NCI-H748 (cell line): ENCODE measurements at regions not wholly inside any gene's neighbourhood (a gene's known extent, or its start where the extent isn't known, plus 50 kb on each side); places are given as distances from the start of the nearest gene placed in this dataset.
"Not testable (repeated sequence)": the region's sequence is repeated elsewhere in the genome, so short reads cannot be mapped to it uniquely, and the experiment has no call there.

Source experiments
- DNase-seq: peaks from one replicate; lab custom pipeline; 2025; ENCODE audit not compliant: unreplicated experiment; lab: John Stamatoyannopoulos, UW

DNA sequence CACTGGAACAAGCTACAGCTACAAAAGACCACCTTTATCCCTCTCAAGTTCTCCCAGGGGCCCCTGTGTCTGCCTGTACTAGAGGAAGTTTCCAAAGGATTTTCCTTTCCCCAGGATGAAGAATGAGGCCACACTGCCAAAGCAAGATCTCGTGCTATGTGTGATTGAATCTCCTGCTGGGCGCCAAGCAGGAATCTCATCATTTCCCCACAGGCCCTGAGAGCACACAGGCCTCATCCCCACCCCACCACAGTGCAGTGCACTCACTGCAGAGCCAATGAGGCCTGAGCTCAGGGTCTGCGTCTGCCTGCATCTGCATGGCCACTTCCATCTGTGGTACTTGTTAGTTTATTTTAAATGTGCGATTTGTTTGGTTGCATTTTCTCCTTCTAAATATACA lies 387.4 kb upstream of the ASIC2 start:
- no peak for DNase-seq

GRCh38 chr17:33682599-33682998 lies 389.5 kb upstream of the ASIC2 start:
- no peak for DNase-seq

DNA sequence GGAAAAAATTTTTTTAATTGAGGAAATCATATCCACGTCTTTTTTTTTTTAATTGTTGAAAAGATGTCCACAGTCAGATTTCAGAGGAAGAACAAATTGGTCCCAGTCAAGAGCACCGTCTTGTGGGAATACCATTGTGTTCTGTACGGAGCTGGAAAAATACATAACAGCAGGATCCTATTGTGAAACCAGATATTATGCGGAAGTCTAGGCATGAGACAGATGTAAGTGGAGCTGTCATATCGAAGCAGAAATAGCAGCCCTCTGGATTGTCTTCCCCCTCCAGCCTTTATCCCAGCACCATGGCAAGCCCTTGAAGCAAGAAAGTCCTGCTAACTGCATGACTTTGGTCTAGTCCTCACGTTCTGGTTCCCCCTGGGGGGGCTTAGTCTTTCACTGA lies 391.6 kb upstream of the ASIC2 start:
- peak; percentile 7 for DNase-seq

DNA sequence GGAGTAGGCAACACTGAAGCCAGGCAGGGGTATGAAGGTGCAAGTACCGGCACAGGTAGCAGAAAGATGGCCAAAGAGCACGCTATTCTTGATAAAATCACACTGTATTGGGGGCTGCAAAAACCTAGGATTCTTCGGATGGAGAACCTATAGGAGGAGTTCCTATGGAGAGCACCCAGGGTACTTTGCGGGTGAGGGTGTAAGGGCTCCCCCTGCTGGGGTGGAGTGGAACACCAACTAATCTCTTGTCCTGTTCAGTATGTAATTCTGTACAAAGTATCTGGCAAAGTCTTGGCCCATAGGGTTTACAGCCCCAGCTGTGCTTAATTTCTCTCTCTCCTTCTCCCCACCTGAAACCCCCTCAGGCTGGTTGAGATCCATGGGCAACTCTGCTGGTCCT lies 393.1 kb upstream of the ASIC2 start:
- DNase-seq: no peak

DNA sequence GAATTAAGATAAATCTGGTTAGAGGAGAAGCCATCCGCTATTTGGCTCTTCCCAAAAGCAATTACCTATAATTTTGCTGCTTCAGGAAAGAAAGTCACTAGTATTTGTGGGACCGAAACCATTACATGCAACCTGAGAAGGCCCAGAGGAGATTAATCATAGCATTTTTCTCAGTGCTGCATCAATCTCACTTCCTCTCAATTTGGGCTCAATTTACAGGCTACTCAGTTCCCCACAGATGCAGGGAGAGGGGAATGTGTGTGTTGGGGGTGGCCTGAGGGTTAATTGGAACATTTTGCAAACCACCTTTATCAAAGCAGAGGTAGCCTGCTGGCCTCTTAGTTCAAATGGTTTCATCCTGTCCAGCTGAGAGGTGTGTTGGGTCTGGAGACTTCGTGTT lies 394.7 kb upstream of the ASIC2 start:
- DNase-seq: peak; percentile 6

DNA sequence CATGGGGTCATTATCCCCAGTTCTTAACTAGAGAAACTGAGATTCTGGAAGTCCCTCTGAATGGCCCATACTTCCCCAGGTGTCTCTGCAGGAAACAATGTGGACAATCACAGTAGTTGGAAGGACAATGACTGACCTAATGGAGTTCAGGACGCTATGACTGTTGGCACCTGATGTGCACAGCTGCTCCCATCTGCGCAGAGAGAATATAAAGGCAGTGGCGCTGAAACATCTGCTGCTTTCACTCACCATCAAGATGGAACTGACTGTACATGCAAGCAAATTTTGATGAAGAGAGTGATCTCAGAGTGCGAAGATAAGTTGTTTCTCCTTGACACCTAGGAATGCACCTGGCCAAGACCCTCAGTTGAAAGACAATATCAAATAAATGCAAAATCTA lies 395.7 kb upstream of the ASIC2 start:
- no peak for DNase-seq

DNA sequence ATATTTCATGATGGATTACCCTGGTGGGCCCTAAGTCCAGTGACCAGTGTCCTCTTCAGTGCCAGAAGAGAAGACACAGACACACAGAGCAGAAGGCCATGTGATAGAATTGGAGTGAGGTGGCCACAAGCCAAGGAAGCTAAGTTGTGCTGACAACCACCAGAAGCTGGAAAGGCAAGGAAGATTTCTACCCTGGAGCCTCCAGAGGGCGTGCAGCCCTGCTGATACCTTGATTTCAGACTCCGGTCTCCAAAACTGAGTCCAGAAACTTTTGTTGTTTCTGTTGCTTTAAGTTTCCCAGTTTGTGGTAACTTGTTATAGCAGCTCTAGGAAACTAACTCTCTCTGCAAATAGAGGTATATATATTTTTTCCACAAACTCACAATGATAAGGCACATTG lies 396.6 kb upstream of the ASIC2 start:
- DNase-seq: no peak

DNA sequence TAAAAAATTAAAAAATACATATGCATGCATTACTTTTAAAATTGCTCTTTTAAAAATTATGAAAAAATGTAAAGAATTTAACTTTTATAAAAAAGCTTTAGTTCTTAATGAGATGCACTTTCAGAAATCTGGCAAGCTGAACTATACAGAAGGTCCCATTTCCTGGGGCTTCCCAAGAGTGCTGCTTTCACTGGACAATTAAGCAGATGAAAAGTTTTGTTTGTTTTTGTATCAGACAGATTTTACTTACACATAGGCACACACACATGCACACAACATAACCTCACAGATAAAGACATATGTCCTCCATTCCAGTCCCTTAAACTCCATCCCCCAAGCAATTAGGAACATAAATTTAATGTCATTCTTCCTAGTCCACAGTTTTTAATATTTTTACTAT lies 402.3 kb upstream of the ASIC2 start:
- no peak for DNase-seq

DNA sequence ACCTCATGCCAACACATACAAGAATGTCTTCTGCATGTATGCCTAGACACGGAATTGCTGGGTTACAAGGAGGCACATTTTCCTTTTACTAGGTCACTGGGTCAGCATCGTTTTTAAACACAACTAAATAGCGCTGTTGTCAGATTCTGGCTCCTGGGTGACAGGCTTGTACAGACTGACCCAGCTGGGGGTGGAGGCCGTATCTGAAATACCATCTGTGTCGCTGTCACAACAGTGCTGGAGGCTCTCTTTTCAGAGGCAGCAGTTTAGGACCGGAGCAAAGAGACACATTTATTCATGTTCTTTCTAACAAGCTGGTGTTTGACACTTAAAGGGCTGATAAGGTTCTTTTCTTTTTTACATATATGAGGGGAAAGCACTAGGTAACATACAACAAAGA lies 403.0 kb upstream of the ASIC2 start:
- DNase-seq: no peak

- no peak for DNase-seq
These were observed 404.5 kb upstream of the ASIC2 start for GRCh38 chr17:33697557-33697956.

DNA sequence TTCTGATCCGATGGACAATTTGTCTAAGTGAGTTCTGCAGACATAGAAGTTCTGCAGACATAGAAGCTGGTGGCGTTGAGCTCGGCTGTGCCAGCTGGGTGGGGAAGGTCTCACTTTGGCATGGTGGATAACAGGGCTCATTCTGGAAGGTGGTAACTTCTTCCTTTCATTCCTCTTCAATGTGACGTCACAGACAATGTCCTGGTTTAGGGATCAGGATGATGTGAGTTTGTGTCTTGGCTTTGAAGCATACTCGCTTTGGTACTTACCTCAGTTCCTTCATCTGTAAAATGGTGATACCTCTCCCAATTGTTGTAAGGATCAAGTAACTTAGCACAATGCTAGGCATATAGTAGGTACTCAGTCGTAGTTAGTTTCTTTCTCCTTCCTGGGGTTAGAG lies 408.8 kb upstream of the ASIC2 start:
- no peak for DNase-seq

DNA sequence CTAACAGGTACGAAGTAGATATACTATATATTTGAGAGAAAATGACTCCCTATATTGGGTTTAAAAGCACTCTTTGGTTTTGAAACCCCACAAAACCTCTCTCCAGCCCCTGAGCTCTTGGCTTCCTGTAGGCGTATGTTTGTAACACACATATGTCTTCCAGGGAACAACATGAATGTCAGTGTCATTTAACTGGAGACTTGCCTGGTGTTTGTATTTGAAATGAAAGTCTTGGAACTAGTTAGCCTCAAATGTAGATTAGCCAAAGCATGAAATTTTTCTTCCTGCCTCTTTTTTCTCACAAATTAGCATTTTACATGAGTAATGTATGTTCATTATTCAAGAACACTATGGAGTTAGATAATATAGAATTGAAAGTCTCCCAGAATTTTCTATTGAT lies 411.8 kb upstream of the ASIC2 start:
- DNase-seq: no peak

- DNase-seq: no peak
These were observed 416.8 kb upstream of the ASIC2 start for GRCh38 chr17:33709881-33710280.

DNA sequence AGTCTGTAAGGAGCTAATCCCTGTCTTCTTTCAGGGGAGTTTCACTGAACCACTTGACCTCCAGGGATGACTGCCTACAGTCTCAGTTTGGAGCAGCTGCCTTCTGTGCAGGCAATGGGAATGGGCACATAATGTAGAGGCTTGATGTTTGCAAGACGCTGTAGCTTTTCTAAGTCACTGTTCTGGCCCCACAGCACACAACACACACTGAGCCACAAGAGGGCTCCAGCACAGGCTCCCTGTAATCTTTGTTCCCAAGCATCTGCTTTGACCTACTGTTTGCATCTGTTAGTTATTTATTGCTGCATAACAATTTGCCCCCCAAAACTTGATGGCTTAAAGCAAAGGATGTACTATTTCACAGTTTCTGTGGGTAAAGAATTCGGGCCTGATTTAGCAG lies 419.0 kb upstream of the ASIC2 start:
- no peak for DNase-seq

GRCh38 chr17:33716957-33717356 lies 423.9 kb upstream of the ASIC2 start:
- no peak for DNase-seq

DNA sequence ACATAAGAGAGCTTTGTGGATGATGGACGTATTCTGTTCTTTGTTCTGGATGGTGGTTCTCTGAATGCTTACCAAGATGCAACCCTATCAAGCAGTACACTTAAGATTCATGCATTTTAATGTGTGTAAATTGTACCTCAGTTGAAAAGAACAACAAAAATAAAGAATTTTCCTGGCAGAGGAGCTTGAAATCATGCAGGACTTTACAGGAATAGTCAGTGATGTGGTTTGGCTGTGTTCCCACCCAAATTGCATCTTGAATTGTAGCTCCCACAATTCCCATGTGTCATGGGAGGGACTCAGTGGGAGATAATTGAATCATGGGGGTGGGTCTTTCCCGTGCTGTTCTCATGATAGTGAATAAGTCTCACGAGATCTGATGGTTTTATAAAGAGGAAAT lies 430.6 kb upstream of the ASIC2 start:
- DNase-seq: not testable (repeated sequence)

DNA sequence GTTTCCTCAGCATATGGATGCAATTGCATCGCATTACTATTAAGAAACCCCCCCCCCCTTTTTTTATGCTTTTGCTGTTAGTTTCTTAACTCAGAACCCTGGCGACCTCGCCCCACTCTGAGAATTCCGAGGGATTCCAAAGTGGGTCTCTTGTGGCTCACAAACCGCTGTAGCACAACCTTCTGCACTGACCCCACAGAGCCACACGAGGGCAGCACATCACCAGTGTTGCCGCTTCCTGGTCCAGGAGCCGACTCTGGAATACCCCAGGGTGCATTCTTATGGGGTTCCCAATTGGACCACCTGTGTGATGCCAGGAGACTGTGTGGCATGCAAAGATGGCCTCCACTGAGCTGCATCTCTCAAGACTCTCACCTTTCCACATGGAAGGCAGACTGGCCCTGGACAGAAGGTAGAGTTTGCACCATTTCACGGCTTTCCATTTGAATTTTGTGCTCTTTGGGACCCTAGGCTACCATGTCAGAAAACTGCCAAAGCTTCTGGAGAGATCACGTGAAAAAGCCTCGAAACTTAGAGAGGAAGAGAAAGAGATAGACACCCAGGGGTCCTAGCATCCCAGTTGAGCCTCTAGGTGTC lies 432.7 kb upstream of the ASIC2 start:
- DNase-seq: peak; percentile 30

- no peak for DNase-seq
These were observed 437.0 kb upstream of the ASIC2 start for GRCh38 chr17:33730131-33730530.

GRCh38 chr17:33732116-33732515 lies 439.0 kb upstream of the ASIC2 start:
- no peak for DNase-seq

GRCh38 chr17:33739714-33740113 lies 446.6 kb upstream of the ASIC2 start:
- no peak for DNase-seq

GRCh38 chr17:33745047-33745760 lies 452.1 kb upstream of the ASIC2 start:
- DNase-seq: no peak

DNA sequence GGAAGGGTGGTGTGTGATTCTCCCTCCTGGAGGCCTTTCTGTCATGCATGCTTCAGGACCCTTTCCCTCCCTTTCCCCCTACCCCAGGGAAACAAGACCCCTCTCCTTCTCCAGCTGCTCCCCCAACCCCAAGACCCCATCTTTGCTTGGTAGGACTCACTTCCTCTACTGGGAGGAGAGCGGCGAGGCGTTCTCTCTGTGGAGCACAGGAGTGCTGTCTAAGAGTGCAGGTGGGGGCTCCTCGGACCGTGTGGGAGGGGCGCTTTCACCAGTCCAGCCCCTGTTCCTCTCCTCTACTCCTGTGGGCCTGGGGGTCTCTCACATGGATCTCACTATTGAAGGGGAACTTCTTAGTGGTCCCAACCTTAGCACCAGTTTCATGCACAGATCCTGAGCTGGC lies 456.1 kb upstream of the ASIC2 start:
- DNase-seq: no peak
